DMS79 treated with DMSO at 0.1 percent for 48 hours (cell line): ENCODE measurements at regions not wholly inside any gene's neighbourhood (a gene's known extent, or its start where the extent isn't known, plus 50 kb on each side); places are given as distances from the start of the nearest gene placed in this dataset.
"Not testable (repeated sequence)": the region's sequence is repeated elsewhere in the genome, so short reads cannot be mapped to it uniquely, and the experiment has no call there.

Source experiments
- DNase-seq: peaks from one replicate; lab custom pipeline; 2025; lab: John Stamatoyannopoulos, UW

DNA sequence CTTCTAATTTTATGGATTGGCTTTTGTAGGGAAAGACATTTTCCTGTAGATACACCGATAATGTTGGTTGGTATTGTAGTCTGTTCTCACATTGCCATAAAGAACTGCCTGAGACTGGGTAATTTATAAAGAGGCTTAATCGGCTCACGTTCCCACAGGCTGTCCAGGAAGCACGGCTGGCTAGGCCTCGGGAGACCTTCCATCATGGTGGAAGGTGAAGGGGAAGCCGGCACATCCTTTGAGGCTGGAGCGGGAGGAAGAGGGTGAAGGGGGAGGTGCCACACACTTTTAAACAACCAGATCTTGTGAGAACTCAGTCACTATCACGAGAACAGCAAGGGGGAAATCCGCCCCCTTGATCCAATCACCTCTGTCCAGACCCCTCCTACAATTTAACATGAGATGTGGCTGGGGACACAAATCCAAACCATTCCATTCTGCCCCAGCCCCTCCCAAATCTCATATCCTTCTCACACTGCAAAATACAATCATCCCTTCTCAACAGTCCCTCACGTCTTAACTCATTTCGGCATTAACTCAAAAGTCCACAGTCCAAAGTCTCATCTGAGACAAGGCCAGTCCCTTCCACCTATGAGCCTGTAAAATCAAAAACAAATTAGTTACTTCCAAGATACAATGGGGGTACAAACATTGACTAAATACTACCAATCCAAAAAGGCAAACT, 66.7 kb upstream of the EIF5 start:
- no peak for DNase-seq

DNA sequence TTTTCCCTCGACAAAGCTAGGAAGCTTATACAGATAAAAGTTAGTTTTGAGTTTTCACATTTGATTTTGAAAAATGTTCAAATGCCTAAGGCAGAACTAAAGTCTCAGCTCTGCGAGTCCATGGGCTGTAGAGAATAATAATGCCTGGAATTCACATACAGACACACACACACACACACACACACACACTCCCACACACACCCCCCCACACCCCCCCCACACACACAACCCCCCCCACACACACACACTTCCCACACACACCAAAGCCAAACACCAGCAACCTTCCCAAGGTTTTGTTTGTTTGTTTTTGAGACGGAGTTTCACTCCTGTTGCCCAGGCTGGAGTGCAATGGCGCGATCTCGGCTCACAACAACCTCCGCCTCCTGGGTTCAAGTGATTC, 62.8 kb upstream of the EIF5 start:
- DNase-seq: no peak

DNA sequence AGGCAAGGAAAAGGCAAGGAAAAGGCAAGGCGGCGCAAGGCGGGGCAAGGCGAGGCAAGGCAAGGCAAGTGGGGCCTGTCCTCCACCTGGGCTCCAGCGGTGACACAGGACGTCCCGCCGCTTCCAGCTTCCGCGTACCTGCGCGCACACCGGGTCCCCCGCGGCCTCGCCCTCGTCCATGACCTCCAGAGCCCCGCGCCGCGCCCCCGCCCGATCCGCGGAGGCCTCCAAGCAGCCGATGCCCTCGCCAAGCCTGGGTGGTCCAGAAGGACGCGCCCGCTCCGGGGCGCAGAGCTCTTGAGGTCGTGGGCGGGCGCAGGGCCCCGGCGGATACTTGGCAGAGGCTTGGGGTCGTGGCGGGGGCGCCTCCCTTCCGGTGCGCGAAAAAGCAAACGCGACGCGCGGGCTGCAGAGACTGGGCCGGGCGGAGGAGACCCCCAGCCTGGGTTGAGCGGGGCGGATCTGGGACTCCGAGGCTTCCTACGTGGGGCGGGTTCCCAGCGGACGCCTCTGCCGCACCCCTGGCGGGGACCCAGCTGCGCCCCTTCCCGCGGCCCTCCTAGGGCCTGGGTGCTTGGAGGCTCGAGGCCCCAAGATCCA, 60.8 kb upstream of the EIF5 start:
- DNase-seq: no peak

DNA sequence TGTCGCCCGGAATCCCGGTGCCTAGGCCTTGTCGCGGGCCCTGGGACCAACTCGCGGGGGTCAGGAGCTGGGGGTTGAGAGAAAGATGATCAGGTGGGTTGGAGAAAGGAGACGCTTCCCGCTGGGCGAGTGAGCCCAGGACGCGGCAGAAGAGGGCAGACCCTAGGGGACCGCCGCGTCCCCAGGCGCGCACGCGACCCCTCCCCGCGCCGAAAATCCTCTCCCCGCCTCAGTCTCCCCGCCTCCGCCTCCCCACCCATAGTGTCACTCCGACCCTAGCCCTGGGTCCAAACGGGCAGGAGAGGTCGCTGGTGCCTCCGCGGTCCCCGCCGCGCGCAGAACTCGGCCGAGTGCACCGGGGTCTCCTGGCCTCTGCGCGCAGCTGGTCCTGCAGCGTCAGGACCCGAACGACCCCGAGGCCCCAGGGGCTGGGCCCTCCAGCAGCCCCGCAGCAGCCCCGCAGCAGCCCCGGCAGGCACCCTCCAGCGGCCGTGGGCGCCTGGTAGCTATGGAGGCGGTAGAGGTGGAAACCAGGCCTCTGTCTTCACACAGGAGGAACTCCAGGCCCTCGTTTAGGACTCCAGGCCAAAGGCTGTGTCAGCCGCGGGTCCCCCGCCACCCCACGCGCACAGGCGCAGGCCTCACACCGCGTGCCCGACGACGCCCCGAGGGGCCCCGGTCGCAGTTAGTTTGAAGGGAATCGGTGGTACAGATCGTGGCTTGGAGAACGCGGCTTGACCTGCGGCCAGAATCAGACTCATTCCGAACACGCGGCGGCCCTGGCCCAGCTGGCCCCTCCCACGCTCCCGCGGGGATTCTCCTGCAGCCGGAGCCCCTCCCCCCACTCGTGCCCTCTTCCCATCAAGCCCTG, 60.1 kb upstream of the EIF5 start:
- no peak for DNase-seq

DNA sequence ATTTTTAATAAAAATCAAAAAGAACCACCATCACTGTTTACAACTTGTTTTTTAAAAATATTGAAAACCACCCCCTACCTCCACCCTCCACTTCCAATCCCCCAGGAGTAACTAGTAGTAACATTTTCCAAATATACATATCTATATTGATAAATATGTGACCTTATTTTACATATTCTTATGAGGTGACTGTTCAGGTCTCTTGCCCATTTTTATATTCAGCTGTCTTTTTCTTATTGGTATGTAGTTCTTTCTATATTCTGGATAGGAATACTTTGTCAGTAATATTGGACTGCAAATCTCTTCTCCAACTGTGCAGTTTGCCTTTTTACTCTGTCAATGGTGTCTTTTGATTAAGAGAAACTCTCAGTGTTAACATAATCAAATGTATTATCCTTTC, 59.0 kb upstream of the EIF5 start:
- DNase-seq: no peak

DNA sequence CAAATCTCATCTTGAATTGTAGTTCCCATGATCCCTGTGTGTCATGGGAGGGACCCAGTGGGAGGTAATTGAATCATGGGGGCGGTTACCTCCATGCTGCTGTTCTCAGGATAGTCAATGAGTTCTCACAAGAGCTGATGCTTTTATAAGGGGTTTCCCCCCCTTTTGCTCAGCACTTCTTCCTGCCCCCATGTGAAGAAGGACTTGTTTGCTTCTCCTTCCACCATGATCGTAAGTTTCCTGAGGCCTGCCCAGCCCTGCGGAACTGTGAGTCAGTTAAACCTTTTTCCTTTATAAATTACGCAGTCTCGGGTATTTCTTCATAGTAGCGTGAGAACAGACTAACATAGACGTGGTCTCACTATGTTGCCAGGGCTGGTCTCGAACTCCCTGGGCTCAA, 56.1 kb upstream of the EIF5 start:
- DNase-seq: no peak

DNA sequence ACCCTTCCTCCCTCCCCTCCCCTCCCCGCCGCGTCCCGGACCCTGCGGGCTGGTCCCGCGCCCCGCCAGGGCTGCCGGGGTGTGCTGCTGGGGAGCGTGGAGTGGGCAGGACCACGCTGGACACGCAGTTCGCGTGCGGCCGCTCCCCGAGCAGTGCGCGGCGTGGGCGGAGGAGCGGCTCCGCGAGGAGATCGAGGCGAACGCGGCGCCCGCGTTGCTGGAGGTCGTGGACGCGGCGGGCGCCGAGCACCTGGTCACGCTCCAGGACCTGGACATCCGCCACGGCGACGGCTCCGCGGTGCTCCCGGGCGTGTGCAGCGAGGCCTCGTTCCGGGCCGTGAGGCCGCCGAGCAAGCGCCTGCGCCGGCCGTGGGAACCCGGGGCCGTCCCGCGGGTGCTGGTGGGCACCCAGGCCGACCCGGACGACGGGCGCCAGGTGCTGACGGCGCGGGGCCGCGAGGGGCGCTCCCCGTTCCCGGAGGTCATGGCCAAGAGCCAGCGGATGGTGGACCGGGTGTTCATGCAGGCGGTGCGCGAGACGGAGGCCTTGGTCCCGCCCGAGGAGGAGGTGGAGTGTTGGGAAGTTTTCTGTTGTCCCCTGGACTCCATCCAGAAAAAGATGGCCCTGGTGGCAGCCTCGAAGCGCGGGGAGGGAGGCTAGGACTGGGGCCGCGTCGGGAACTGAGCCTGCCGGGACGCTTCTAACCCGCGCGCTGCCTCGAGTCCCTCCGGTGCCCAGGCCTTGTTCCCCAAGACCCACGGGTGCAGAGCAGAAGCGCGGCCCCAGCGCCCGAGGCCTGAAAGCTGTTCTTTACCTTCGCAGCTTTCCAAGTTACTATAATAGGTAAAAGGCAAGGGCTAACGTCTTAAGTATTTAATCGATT, 54.7 kb upstream of the EIF5 start:
- no peak for DNase-seq

DNA sequence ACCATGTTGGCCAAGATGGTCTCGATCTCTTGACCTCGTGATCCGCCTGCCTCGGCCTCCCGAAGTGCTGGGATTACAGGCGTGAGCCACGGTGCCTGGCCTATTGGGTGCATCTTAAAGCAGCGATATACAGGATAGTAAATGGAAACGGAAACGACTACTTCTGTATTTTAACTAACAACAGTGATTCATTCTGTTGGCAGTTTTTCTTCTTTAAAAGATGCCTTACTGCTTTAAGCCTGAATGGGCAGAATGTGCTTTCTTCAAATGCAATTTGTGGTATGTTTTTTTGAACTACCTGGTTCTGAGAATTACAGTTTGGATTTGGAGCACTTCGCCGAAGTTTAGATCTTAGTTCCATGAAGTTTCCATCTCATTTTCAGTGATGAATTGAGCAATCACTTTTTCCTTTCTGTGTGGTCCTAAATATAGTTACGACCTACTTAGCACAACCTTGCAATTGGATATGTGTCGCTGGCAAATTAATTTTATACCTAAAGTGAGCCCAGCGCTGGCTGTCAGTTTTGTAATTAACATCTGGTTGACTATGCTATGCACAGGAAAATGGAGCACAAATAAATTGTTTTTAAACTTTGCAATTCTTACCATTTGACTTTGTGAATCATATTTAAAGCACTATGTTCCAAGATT, 53.6 kb upstream of the EIF5 start:
- no peak for DNase-seq

DNA sequence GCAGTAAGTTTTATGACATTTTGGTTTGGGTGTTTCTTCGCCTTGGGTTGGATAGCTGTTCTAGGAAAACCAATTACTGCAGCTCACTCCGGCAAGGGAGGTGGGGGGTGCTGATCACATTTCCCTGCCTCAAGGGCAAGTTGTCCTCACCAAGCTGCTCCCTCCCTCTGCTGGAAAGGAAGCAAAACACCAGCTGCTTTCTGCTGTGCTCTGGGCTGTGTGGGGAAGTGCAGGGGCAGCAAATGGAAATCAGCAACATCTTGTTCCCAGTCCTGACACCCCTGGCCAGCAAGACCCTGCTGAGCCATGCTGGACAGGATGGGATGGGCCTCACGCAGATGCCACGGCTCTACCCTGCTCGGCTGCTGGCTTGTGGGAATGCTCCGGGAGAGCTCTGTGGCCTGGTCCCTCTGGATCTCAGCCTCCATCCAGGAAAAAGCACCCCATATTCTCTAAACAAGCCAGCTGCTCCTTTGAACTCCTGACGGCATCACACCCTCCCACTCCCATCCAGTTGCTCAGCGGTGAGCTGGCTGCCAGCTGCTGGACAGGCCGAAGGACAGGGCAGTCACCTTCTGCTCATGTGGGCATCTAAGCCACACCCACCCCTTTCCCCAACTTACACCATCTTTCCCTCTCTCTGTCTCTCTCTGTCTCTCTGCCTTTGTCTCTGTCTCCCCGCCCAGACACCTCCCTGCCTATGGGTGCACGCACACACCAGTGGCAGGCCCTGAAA, 52.4 kb upstream of the EIF5 start:
- no peak for DNase-seq

DNA sequence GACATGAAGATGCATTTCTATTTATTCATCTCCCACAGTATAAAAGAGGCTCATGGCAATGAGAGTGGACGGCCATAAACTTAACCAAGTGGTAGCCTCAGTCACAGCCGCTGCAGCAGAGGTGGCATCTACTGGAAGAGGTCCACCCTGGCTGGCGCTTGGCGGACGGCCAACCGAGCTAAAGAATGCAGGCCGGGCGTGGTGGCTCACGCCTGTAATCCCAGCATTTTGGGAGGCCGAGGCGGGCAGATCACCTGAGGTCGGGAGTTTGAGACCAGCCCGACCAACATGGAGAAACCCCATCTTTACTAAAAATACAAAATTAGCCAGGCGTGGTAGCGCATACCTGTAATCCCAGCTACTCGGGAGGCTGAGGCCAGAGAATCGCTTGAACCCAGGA, 51.7 kb upstream of the EIF5 start:
- DNase-seq: not testable (repeated sequence)

DNA sequence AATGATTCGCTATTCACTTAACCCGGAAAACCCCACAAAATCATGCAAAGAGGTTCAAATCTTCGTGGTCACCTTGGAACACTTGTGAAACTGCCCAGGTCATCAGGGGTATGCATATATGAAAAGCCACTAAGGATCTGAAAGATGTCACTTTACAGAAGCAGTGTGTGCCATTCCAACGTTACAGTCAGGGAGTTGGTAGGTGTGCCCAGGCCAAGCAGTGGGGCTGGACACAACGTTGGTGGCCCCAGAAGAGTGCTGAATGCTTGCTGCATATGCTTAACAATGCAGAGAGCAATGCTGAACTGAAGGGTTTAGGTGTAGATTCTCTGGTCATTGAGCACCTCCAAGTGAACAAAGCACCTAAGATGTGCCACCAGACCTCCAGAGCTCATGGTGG, 51.1 kb upstream of the EIF5 start:
- DNase-seq: no peak

DNA sequence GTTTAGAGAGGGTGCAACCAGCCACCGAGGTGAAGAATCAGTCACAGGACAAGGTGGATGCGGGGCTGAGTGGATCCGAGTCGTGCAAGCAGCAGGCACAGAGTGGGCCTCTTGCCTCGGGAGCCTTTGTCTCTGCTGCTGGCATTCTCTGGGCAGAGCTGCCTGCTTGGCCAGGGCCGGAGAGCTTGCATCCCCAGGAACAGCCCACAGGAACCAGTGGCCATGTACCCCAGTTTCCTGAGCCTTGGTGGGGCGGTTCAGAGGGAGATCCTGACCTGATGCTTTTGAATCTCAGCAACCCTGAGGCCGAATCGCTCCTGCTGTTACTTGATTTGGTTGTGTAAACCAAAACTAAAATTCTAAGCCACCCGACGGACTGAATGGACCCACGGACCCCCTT, 50.1 kb upstream of the EIF5 start:
- DNase-seq: no peak
